Omental fat pad (tissue), 3 donors: ENCODE measurements at regions not wholly inside any gene's neighbourhood (a gene's known extent, or its start where the extent isn't known, plus 50 kb on each side); places are given as distances from the start of the nearest gene placed in this dataset.

Experiments used
- ATAC-seq: fragments of 150-250 bp; one replicate; pipeline ENCODE4 v1.9.1; 2016; ENCODE audit warnings: mild to moderate bottlenecking, moderate library complexity; ENCODE audit not compliant: low FRiP score
- DNase-seq: peaks from one replicate; pipeline ENCODE4 v3.0.0-alpha.2; 2019; ENCODE audit warnings: low spot score
- CTCF ChIP-seq, 3 donors: fragments of 450-650 bp; IDR thresholded peaks; one replicate each; pipeline ENCODE4 v1.5.1; 2016 to 2017; ENCODE audit warnings: antibody characterized with exemption in 3 of 3, mild to moderate bottlenecking in 3 of 3, moderate library complexity in 2 of 3

GRCh38 chr6:106895703-106896040 is 78.9 kb downstream of the CD24 start:
- ATAC-seq = no peak
- no peak for TF ChIP-seq CTCF (IDR thresholded peaks at IDR 0.05)
- DNase-seq = no peak

- TF ChIP-seq CTCF (IDR thresholded peaks at IDR 0.05) = no peak
- DNase-seq = no peak
- no peak for ATAC-seq
These were observed 79.4 kb downstream of the CD24 start for GRCh38 chr6:106894978-106895702.

GRCh38 chr6:106892186-106892585 is 82.3 kb downstream of the CD24 start:
- no peak for ATAC-seq
- DNase-seq = no peak
- TF ChIP-seq CTCF (IDR thresholded peaks at IDR 0.05) = no peak

- TF ChIP-seq CTCF (IDR thresholded peaks at IDR 0.05) = no peak
- DNase-seq (no peak), ATAC-seq (no peak)
These were observed 84.1 kb downstream of the CD24 start for GRCh38 chr6:106890447-106890846.

GRCh38 chr6:106889692-106890091 is 84.8 kb downstream of the CD24 start:
- DNase-seq = no peak
- TF ChIP-seq CTCF (IDR thresholded peaks at IDR 0.05) = no peak

GRCh38 chr6:106886922-106887797 is 87.4 kb downstream of the CD24 start:
- no peak for TF ChIP-seq CTCF (IDR thresholded peaks at IDR 0.05)
- DNase-seq = no peak
- ATAC-seq = no peak

More at GRCh38 chr6:106889692-106890091, 84.8 kb downstream of the CD24 start:
- ATAC-seq = no peak
